PC-9 (cell line): ENCODE measurements at regions not wholly inside any gene's neighbourhood (a gene's known extent, or its start where the extent isn't known, plus 50 kb on each side); places are given as distances from the start of the nearest gene placed in this dataset.

Experiments
- BruUV-seq: library from RNA; stranded (reverse); fragments of 400-500 nt; replicated peaks from 2 replicates; lab custom pipeline; 2021; lab: Mats Ljungman, UMichigan
- CTCF ChIA-PET: fragments of 300-600 bp; sonication (Branson Sonifier 250); formaldehyde crosslinking; loops from one replicate; lab custom pipeline; 2022; ENCODE audit warnings: antibody characterized with exemption; lab: Charles Lee
- POLR2A ChIA-PET: fragments of 300-600 bp; sonication (Branson Sonifier 250); formaldehyde crosslinking; loops from one replicate; lab custom pipeline; 2022; ENCODE audit warnings: antibody characterized with exemption; ENCODE audit not compliant: unreplicated experiment; lab: Charles Lee
- DNase-seq, 2 experiments: peaks; one replicate each; pipeline versions ENCODE4 v3.0.0 to v3.0.0-alpha.2; 2015 to 2022; ENCODE audit warnings: mixed read lengths in 1 of 2
- H2AFZ ChIP-seq: fragments of 200-600 bp; sonication (generic); 2 replicates; pipeline ENCODE4 v1.8.1; 2017; ENCODE audit warnings: antibody characterized with exemption
- H3F3A ChIP-seq: fragments of 200-600 bp; sonication (generic); 2 replicates; pipeline ENCODE4 v1.8.1; 2017; ENCODE audit warnings: antibody characterized with exemption, mild to moderate bottlenecking, low read depth; ENCODE audit not compliant: insufficient read depth
- H3K27ac ChIP-seq: fragments of 200-600 bp; sonication (generic); 2 replicates; pipeline ENCODE4 v1.6.1; 2016; ENCODE audit warnings: mixed run types
- H3K27me3 ChIP-seq: fragments of 200-600 bp; sonication (generic); 2 replicates; pipeline ENCODE4 v1.6.1; 2016; ENCODE audit warnings: low read depth, mixed run types; ENCODE audit not compliant: insufficient read depth
- H3K36me3 ChIP-seq: fragments of 200-600 bp; sonication (generic); 2 replicates; pipeline ENCODE4 v1.6.1; 2016; ENCODE audit warnings: low read depth, mixed run types
- H3K4me1 ChIP-seq: fragments of 200-600 bp; sonication (generic); replicated peaks from 2 replicates; pipeline ENCODE4 v1.6.1; 2016; ENCODE audit warnings: mixed run types; ENCODE audit not compliant: insufficient read depth
- H3K4me2 ChIP-seq: fragments of 200-600 bp; sonication (generic); 2 replicates; pipeline ENCODE4 v1.6.1; 2017; ENCODE audit warnings: mixed run types
- H3K4me3 ChIP-seq: fragments of 200-600 bp; sonication (generic); 2 replicates; pipeline ENCODE4 v1.6.1; 2016; ENCODE audit warnings: mixed run types
- H3K79me2 ChIP-seq: fragments of 200-600 bp; sonication (generic); 2 replicates; pipeline ENCODE4 v1.6.1; 2017; ENCODE audit warnings: low read depth, mixed run types
- H3K9me2 ChIP-seq: fragments of 200-600 bp; sonication (generic); 2 replicates; pipeline ENCODE4 v1.8.1; 2017; ENCODE audit warnings: mild to moderate bottlenecking; ENCODE audit not compliant: insufficient read depth
- H3K9me3 ChIP-seq: fragments of 200-600 bp; sonication (generic); 2 replicates; pipeline ENCODE4 v1.8.1; 2016; ENCODE audit warnings: low read depth; ENCODE audit not compliant: insufficient read depth
- H4K20me1 ChIP-seq: fragments of 200-600 bp; sonication (generic); 2 replicates; pipeline ENCODE4 v1.8.1; 2017; ENCODE audit not compliant: insufficient read depth
- EZH2 ChIP-seq: fragments of 200-600 bp; sonication (generic); IDR thresholded peaks from 2 replicates; pipeline ENCODE4 v1.8.0; 2017; ENCODE audit warnings: antibody characterized with exemption, low read depth
- intact Hi-C: fragments of 100-400 bp; cut with micrococcal nuclease; formaldehyde crosslinking; loops from one replicate; pipeline ENCODE4 v1.10.0; 2022; ENCODE audit not compliant: unreplicated experiment
- TF ChIP-seq, protein P1 (sequence below): fragments of 200-600 bp; sonication (generic); conservative IDR thresholded peaks from 2 replicates; pipeline ENCODE4 v1.6.1; 2017; ENCODE audit warnings: mixed run types, antibody characterized with exemption, mild to moderate bottlenecking, moderate library complexity

DNA sequence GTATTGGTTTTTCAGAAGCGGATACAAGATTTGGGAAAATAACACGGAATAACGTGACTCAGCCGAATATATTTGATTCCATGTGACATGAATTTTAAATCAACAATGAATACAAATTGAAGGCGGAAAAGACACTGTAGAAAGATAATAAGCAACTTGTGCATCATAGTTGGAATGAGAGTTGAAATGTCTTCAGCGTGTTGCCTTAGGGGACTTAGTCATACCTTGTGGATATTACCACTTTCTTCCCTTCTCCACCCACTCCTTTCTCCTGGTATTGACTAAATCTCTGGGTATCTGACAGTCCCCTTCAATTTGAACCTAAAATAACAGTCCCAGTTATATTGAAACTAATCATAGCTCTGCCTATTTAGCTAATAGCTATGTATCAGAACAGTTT, 2373.1 kb upstream of the RAG2 start:
- H3K27me3 ChIP-seq, result no peaks in the 10 kb centered on the region
- no peaks in the 10 kb centered on the region for H3K4me1 ChIP-seq
- no peak overlapping the region for H3K4me2 ChIP-seq
- no peaks in the 10 kb centered on the region for H3K79me2 ChIP-seq
- DNase-seq, result no peak
- CTCF ChIA-PET, result no interaction called here
- H4K20me1 ChIP-seq, result no peaks in the 10 kb centered on the region
- no peaks in the 10 kb centered on the region for H3K9me3 ChIP-seq
- no TSS peak for BruUV-seq
- H3K27ac ChIP-seq, result no peak overlapping the region
- POLR2A ChIA-PET, result no interaction called here
- intact Hi-C loops, result no loop called here
- H3F3A ChIP-seq, result no peaks in the 10 kb centered on the region
- no peak overlapping the region for H3K4me3 ChIP-seq
- no peaks in the 10 kb centered on the region; the same call in 1 of the 2 replicates for H3K9me2 ChIP-seq
- no peaks in the 10 kb centered on the region for H3K36me3 ChIP-seq
- TF ChIP-seq, protein P1, sequence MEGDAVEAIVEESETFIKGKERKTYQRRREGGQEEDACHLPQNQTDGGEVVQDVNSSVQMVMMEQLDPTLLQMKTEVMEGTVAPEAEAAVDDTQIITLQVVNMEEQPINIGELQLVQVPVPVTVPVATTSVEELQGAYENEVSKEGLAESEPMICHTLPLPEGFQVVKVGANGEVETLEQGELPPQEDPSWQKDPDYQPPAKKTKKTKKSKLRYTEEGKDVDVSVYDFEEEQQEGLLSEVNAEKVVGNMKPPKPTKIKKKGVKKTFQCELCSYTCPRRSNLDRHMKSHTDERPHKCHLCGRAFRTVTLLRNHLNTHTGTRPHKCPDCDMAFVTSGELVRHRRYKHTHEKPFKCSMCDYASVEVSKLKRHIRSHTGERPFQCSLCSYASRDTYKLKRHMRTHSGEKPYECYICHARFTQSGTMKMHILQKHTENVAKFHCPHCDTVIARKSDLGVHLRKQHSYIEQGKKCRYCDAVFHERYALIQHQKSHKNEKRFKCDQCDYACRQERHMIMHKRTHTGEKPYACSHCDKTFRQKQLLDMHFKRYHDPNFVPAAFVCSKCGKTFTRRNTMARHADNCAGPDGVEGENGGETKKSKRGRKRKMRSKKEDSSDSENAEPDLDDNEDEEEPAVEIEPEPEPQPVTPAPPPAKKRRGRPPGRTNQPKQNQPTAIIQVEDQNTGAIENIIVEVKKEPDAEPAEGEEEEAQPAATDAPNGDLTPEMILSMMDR, result no peak
- no peak for TF ChIP-seq EZH2
- no peak overlapping the region for H2AFZ ChIP-seq

DNA sequence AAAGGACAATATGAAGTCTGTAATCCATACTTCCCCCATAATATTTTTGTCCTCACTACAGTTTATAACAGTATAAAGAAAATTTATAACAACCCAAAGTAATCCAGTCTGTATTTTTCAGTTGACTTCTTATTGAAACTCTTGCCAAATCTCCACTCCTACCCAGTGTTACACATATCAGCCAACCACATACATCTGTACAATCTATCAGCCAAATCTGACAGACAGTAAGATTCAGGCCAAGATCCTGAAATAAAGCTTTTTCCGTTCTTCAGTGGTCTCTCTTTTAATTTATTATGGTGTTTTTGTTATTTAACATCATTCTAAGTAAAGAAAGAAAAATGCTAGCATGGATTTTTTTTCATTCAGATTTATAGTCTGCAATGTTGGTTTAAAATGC, 2370.9 kb upstream of the RAG2 start:
- no TSS peak for BruUV-seq
- intact Hi-C loops, result no loop called here
- no peak overlapping the region for H2AFZ ChIP-seq
- no peak overlapping the region for H3K4me3 ChIP-seq
- ChIA-PET CTCF (no interaction called here), POLR2A (no interaction called here)
- no peaks in the 10 kb centered on the region for H3K4me1 ChIP-seq
- H3K27ac ChIP-seq, result no peak overlapping the region
- no peak for DNase-seq
- H3K36me3 ChIP-seq, result no peaks in the 10 kb centered on the region
- no peaks in the 10 kb centered on the region for H3K9me3 ChIP-seq
- no peaks in the 10 kb centered on the region for H3K27me3 ChIP-seq
- H3F3A ChIP-seq, result no peaks in the 10 kb centered on the region
- H3K79me2 ChIP-seq, result no peaks in the 10 kb centered on the region
- TF ChIP-seq, protein P1, result no peak
- no peak for TF ChIP-seq EZH2
- H3K9me2 ChIP-seq, result no peaks in the 10 kb centered on the region; the same call in 1 of the 2 replicates
- no peaks in the 10 kb centered on the region for H4K20me1 ChIP-seq
- H3K4me2 ChIP-seq, result no peak overlapping the region

DNA sequence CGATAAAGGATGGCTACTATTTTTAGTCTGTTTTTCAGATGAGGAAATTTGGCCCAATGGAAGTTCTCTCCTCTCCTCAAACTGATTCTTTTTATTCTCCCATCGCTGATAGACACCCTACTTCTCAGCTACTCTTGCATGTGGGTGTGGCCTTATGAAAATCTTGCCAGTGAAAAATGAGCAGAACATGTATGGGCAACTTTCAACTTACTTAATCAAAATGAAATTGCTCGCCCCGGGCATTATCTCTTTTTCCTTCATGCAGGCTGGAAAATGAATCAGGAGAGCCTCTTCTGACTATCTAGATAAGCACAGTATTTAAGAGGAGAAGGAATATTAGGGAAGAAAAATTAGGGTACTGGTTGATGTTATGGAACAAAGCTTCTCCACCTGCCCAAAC, 2354.7 kb upstream of the RAG2 start:
- no peaks in the 10 kb centered on the region for H4K20me1 ChIP-seq
- ChIA-PET POLR2A (no interaction called here), CTCF (no interaction called here)
- no peak for DNase-seq
- H3K9me2 ChIP-seq, result no peaks in the 10 kb centered on the region
- intact Hi-C loops, result no loop called here
- no peak overlapping the region for H3K27ac ChIP-seq
- no peaks in the 10 kb centered on the region for H3F3A ChIP-seq
- H3K9me3 ChIP-seq, result no peaks in the 10 kb centered on the region
- no peaks in the 10 kb centered on the region for H3K36me3 ChIP-seq
- no peak overlapping the region for H2AFZ ChIP-seq
- TF ChIP-seq, protein P1, result no peak
- TF ChIP-seq EZH2, result no peak
- H3K27me3 ChIP-seq, result no peaks in the 10 kb centered on the region
- H3K79me2 ChIP-seq, result no peaks in the 10 kb centered on the region
- no peaks in the 10 kb centered on the region for H3K4me1 ChIP-seq
- BruUV-seq, result no TSS peak
- no peak overlapping the region for H3K4me2 ChIP-seq
- H3K4me3 ChIP-seq, result no peak overlapping the region
